SK-N-SH treated with all-trans-retinoic acid at 6 μM for 48 hours (cell line): ENCODE measurements at regions not wholly inside any gene's neighbourhood (a gene's known extent, or its start where the extent isn't known, plus 50 kb on each side); places are given as distances from the start of the nearest gene placed in this dataset.

Source experiments
- ATAC-seq: fragments of 200-7000 bp; cut with Tn5 transposase; 3 replicates; pipeline ENCODE4 v1.9.1; 2020; ENCODE audit warnings: mild to moderate bottlenecking, moderate library complexity
- ARNTL ChIP-seq: fragments of 450-650 bp; formaldehyde crosslinking; IDR thresholded peaks from 2 replicates; pipeline ENCODE4 v1.5.0; 2020; ENCODE audit warnings: low read depth, mild to moderate bottlenecking, moderate library complexity, borderline replicate concordance
- BACH2 ChIP-seq: fragments of 250-450 bp; sonication (Bioruptor Pico); IDR thresholded peaks from 2 replicates; pipeline ENCODE4 v1.9.0; 2021; ENCODE audit warnings: mild to moderate bottlenecking, borderline replicate concordance
- CREB5 ChIP-seq: fragments of 250-450 bp; sonication (Bioruptor Pico); IDR thresholded peaks from 2 replicates; pipeline ENCODE4 v1.5.1; 2020; ENCODE audit warnings: low read depth, mild to moderate bottlenecking, moderate library complexity
- CSDC2 ChIP-seq: fragments of 250-450 bp; sonication (Bioruptor Pico); IDR thresholded peaks from 2 replicates; pipeline ENCODE4 v1.5.0; 2020; ENCODE audit warnings: mild to moderate bottlenecking, moderate library complexity
- ESRRG ChIP-seq: fragments of 250-450 bp; sonication (Bioruptor Pico); IDR thresholded peaks from 2 replicates; pipeline ENCODE4 v1.6.1; 2021; ENCODE audit warnings: mild to moderate bottlenecking
- GLIS3 ChIP-seq: fragments of 250-450 bp; sonication (Bioruptor Pico); IDR thresholded peaks from 2 replicates; pipeline ENCODE4 v1.5.0; 2020; ENCODE audit warnings: mild to moderate bottlenecking, moderate library complexity
- ISL1 ChIP-seq: fragments of 250-450 bp; sonication (Bioruptor Pico); IDR thresholded peaks from 2 replicates; pipeline ENCODE4 v2.1.2; 2022; ENCODE audit warnings: mild to moderate bottlenecking, moderate library complexity
- OSR1 ChIP-seq: fragments of 250-450 bp; sonication (Bioruptor Pico); IDR thresholded peaks from 2 replicates; pipeline ENCODE4 v1.8.0; 2022; ENCODE audit warnings: moderate library complexity, mild to moderate bottlenecking, inconsistent platforms
- PATZ1 ChIP-seq: fragments of 250-450 bp; sonication (Bioruptor Pico); IDR thresholded peaks from 2 replicates; pipeline ENCODE4 v1.8.0; 2020; ENCODE audit warnings: mild to moderate bottlenecking, moderate library complexity, borderline replicate concordance
- PPARA ChIP-seq: fragments of 250-450 bp; sonication (Bioruptor Pico); IDR thresholded peaks from 2 replicates; pipeline ENCODE4 v1.5.0; 2020; ENCODE audit warnings: mild to moderate bottlenecking, borderline replicate concordance
- RARB ChIP-seq: fragments of 250-450 bp; sonication (Bioruptor Pico); IDR thresholded peaks from 2 replicates; pipeline ENCODE4 v1.8.0; 2021; ENCODE audit warnings: mild to moderate bottlenecking, moderate library complexity
- SNAI2 ChIP-seq: fragments of 250-450 bp; sonication (Bioruptor Pico); IDR thresholded peaks from 2 replicates; pipeline ENCODE4 v1.5.0; 2020; ENCODE audit warnings: mild to moderate bottlenecking, moderate library complexity
- TCF4 ChIP-seq: fragments of 250-450 bp; sonication (Bioruptor Pico); IDR thresholded peaks from 2 replicates; pipeline ENCODE4 v1.8.0; 2021; ENCODE audit warnings: mild to moderate bottlenecking, moderate library complexity, borderline replicate concordance
- TOX ChIP-seq: fragments of 250-450 bp; sonication (Bioruptor Pico); IDR thresholded peaks from 2 replicates; pipeline ENCODE4 v1.8.0; 2021; ENCODE audit warnings: mild to moderate bottlenecking, moderate library complexity, borderline replicate concordance
- TSHZ2 ChIP-seq: fragments of 250-450 bp; sonication (Bioruptor Pico); IDR thresholded peaks from 2 replicates; pipeline ENCODE4 v1.5.0; 2020; ENCODE audit warnings: mild to moderate bottlenecking, moderate library complexity
- ZC3H10 ChIP-seq: fragments of 250-450 bp; sonication (Bioruptor Pico); IDR thresholded peaks from 2 replicates; pipeline ENCODE4 v1.5.1; 2021; ENCODE audit warnings: mild to moderate bottlenecking, moderate library complexity
- ZFP3 ChIP-seq: fragments of 250-450 bp; sonication (Bioruptor Pico); IDR thresholded peaks from 2 replicates; pipeline ENCODE4 v1.5.0; 2020; ENCODE audit warnings: mild to moderate bottlenecking, moderate library complexity
- ZFP30 ChIP-seq: fragments of 450-650 bp; formaldehyde crosslinking; IDR thresholded peaks from 2 replicates; pipeline ENCODE4 v1.5.0; 2022; ENCODE audit warnings: mild to moderate bottlenecking, moderate library complexity
- ZNF70 ChIP-seq: fragments of 450-650 bp; formaldehyde crosslinking; IDR thresholded peaks from 2 replicates; pipeline ENCODE4 v1.5.0; 2020; ENCODE audit warnings: mild to moderate bottlenecking, moderate library complexity
- ZNF8 ChIP-seq: fragments of 450-650 bp; formaldehyde crosslinking; IDR thresholded peaks from 2 replicates; pipeline ENCODE4 v1.5.0; 2020; ENCODE audit warnings: mild to moderate bottlenecking, moderate library complexity
- TF ChIP-seq, protein P1 (sequence below): fragments of 250-450 bp; sonication (Bioruptor Pico); IDR thresholded peaks from 2 replicates; pipeline ENCODE4 v1.5.1; 2021; ENCODE audit warnings: mild to moderate bottlenecking, moderate library complexity

DNA sequence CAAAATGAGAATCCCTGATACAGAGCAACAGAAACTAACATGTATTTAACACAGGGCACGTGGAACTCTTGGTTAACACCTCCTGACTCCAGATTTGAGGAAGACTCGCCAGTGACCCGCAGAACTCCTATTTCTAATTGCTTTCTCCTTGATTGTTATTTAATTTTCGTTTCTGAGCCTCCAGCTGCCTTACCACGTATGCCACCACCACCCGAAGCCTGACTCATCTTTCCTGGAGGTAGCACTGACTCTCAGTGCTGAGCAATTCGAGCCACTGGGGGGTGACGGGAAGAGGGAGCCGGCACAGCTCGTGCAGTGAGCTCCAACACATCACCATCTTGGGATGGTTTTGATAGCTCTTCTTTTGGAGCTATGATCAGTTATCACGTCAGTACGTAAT lies 273.9 kb upstream of the MGMT start:
- TF ChIP-seq CSDC2 (no peak), TOX (CRISPR knock-in tag) (no peak), ZC3H10 (CRISPR knock-in tag) (no peak), OSR1 (no peak), PPARA (CRISPR knock-in tag) (no peak), ESRRG (no peak), TCF4 (no peak), CREB5 (no peak), PATZ1 (CRISPR knock-in tag) (no peak), RARB (CRISPR knock-in tag) (no peak), GLIS3 (CRISPR knock-in tag) (no peak), ZFP30 (CRISPR knock-in tag) (no peak), ZFP3 (CRISPR knock-in tag) (no peak), ZNF70 (CRISPR knock-in tag) (no peak), TSHZ2 (no peak), BACH2 (no peak), ISL1 (CRISPR knock-in tag) (no peak)
- TF ChIP-seq, protein P1, sequence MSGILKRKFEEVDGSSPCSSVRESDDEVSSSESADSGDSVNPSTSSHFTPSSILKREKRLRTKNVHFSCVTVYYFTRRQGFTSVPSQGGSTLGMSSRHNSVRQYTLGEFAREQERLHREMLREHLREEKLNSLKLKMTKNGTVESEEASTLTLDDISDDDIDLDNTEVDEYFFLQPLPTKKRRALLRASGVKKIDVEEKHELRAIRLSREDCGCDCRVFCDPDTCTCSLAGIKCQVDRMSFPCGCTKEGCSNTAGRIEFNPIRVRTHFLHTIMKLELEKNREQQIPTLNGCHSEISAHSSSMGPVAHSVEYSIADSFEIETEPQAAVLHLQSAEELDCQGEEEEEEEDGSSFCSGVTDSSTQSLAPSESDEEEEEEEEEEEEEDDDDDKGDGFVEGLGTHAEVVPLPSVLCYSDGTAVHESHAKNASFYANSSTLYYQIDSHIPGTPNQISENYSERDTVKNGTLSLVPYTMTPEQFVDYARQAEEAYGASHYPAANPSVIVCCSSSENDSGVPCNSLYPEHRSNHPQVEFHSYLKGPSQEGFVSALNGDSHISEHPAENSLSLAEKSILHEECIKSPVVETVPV (CRISPR knock-in tag): no peak
- ATAC-seq: no peak

GRCh38 chr10:129194181-129194870 lies 272.7 kb upstream of the MGMT start:
- TF ChIP-seq OSR1 (no peak), BACH2 (no peak), SNAI2 (CRISPR knock-in tag) (no peak), CSDC2 (no peak), TSHZ2 (no peak), PPARA (CRISPR knock-in tag) (no peak), ZFP3 (CRISPR knock-in tag) (no peak), ESRRG (no peak), ZFP30 (CRISPR knock-in tag) (no peak), GLIS3 (CRISPR knock-in tag) (no peak), ZNF70 (CRISPR knock-in tag) (no peak), RARB (CRISPR knock-in tag) (no peak), TCF4 (no peak), ARNTL (CRISPR knock-in tag) (no peak), ZNF8 (CRISPR knock-in tag) (no peak), PATZ1 (CRISPR knock-in tag) (no peak)
- TF ChIP-seq, all 23 proteins: peak for 0
- no peak for ATAC-seq
